ENCODE measurements at regions not wholly inside any gene's neighbourhood (a gene's known extent, or its start where the extent isn't known, plus 50 kb on each side); places are given as distances from the start of the nearest gene placed in this dataset.

- no peaks in the 10 kb centered on the region for H3K4me1 Mint-ChIP-seq (ENCODE audit: unreplicated experiment)
- TF ChIP-seq CTCF (IDR thresholded peaks at IDR 0.05): no peak
- H3K36me3 Mint-ChIP-seq (ENCODE audit: unreplicated experiment): no peaks in the 10 kb centered on the region
- no peak overlapping the region for H3K27ac Mint-ChIP-seq (ENCODE audit: unreplicated experiment)
- no peak for DNase-seq (ENCODE audit: extremely low spot score, unreplicated experiment)
- H3K9me3 Mint-ChIP-seq (ENCODE audit: unreplicated experiment): no peaks in the 10 kb centered on the region
- no peaks in the 10 kb centered on the region for H3K27me3 Mint-ChIP-seq (ENCODE audit: unreplicated experiment)
- no peak overlapping the region for H3K4me3 Mint-ChIP-seq (ENCODE audit: unreplicated experiment)
Measured at GRCh38 chr4:35673137-35673536, 571.2 kb downstream of the ARAP2 start.

- no peak overlapping the region for H3K27ac Mint-ChIP-seq (ENCODE audit: unreplicated experiment)
- no peaks in the 10 kb centered on the region for H3K36me3 Mint-ChIP-seq (ENCODE audit: unreplicated experiment)
- no peak for DNase-seq (ENCODE audit: extremely low spot score, unreplicated experiment)
- H3K4me3 Mint-ChIP-seq (ENCODE audit: unreplicated experiment): no peak overlapping the region
- no peaks in the 10 kb centered on the region for H3K27me3 Mint-ChIP-seq (ENCODE audit: unreplicated experiment)
- peaks cover 16% of the 10 kb centered on the region for H3K9me3 Mint-ChIP-seq (ENCODE audit: unreplicated experiment)
- H3K4me1 Mint-ChIP-seq (ENCODE audit: unreplicated experiment): no peaks in the 10 kb centered on the region
- no peak for TF ChIP-seq CTCF (IDR thresholded peaks at IDR 0.05)
Measured at GRCh38 chr4:35684755-35685154, 559.6 kb downstream of the ARAP2 start.

GRCh38 chr4:35689870-35690269 lies 554.4 kb downstream of the ARAP2 start:
- H3K36me3 Mint-ChIP-seq (ENCODE audit: unreplicated experiment): no peaks in the 10 kb centered on the region
- peaks cover 7% of the 10 kb centered on the region for H3K9me3 Mint-ChIP-seq (ENCODE audit: unreplicated experiment)
- no peak overlapping the region for H3K27ac Mint-ChIP-seq (ENCODE audit: unreplicated experiment)
- H3K4me1 Mint-ChIP-seq (ENCODE audit: unreplicated experiment): no peaks in the 10 kb centered on the region
- no peak for DNase-seq (ENCODE audit: extremely low spot score, unreplicated experiment)
- H3K4me3 Mint-ChIP-seq (ENCODE audit: unreplicated experiment): no peak overlapping the region
- no peaks in the 10 kb centered on the region for H3K27me3 Mint-ChIP-seq (ENCODE audit: unreplicated experiment)
- TF ChIP-seq CTCF (IDR thresholded peaks at IDR 0.05): no peak

GRCh38 chr4:35690271-35690670 lies 554.0 kb downstream of the ARAP2 start:
- Mint-ChIP-seq H3K4me1 (ENCODE audit: unreplicated experiment) (no peaks in the 10 kb centered on the region), H3K4me3 (ENCODE audit: unreplicated experiment) (no peak overlapping the region), H3K36me3 (ENCODE audit: unreplicated experiment) (no peaks in the 10 kb centered on the region), H3K27me3 (ENCODE audit: unreplicated experiment) (no peaks in the 10 kb centered on the region), H3K27ac (ENCODE audit: unreplicated experiment) (no peak overlapping the region), H3K9me3 (ENCODE audit: unreplicated experiment) (peaks cover 7% of the 10 kb centered on the region)
- TF ChIP-seq CTCF (IDR thresholded peaks at IDR 0.05): no peak
- DNase-seq (ENCODE audit: extremely low spot score, unreplicated experiment): no peak

GRCh38 chr4:35695003-35695402 lies 549.3 kb downstream of the ARAP2 start:
- H3K27me3 Mint-ChIP-seq (ENCODE audit: unreplicated experiment): no peaks in the 10 kb centered on the region
- no peak overlapping the region for H3K4me3 Mint-ChIP-seq (ENCODE audit: unreplicated experiment)
- H3K36me3 Mint-ChIP-seq (ENCODE audit: unreplicated experiment): no peaks in the 10 kb centered on the region
- no peak for DNase-seq (ENCODE audit: extremely low spot score, unreplicated experiment)
- TF ChIP-seq CTCF (IDR thresholded peaks at IDR 0.05): no peak
- H3K4me1 Mint-ChIP-seq (ENCODE audit: unreplicated experiment): no peaks in the 10 kb centered on the region
- H3K27ac Mint-ChIP-seq (ENCODE audit: unreplicated experiment): no peak overlapping the region
- peaks cover 3% of the 10 kb centered on the region for H3K9me3 Mint-ChIP-seq (ENCODE audit: unreplicated experiment)
